Psoas muscle (tissue), 7 donors: ENCODE measurements at regions not wholly inside any gene's neighbourhood (a gene's known extent, or its start where the extent isn't known, plus 50 kb on each side); places are given as distances from the start of the nearest gene placed in this dataset.

ENCODE experiments used
- ATAC-seq, 4 donors: fragments of 200-7000 bp; cut with Tn5 transposase; one replicate each; pipeline ENCODE4 v1.9.1; 2020; ENCODE audit warnings: moderate library complexity in 3 of 4, mild to moderate bottlenecking in 2 of 4
- DNase-seq, 2 donors: peaks; one replicate each; pipeline ENCODE4 v3.0.0-alpha.2; 2020
- H3K27ac ChIP-seq: fragments of 200-600 bp; one replicate; pipeline ENCODE4 v1.8.0; 2022
- H3K27me3 ChIP-seq, 3 donors: fragments of 200-600 bp in 1 of 3; one replicate each; pipeline versions ENCODE4 v1.6.1 to v1.8.0; 2013 to 2022; ENCODE audit warnings: low read length in 2 of 3, mild to moderate bottlenecking in 2 of 3, moderate library complexity in 1 of 3; ENCODE audit not compliant: insufficient read depth in 3 of 3
- H3K36me3 ChIP-seq, 2 donors: fragments of 200-600 bp in 1 of 2; one replicate each; pipeline versions ENCODE4 v1.6.1 to v1.8.0; 2013 to 2022; ENCODE audit warnings: low read depth in 1 of 2, mild to moderate bottlenecking in 1 of 2, moderate library complexity in 1 of 2; ENCODE audit not compliant: insufficient read depth in 1 of 2
- H3K4me1 ChIP-seq: fragments of 200-600 bp; one replicate; pipeline ENCODE4 v1.8.0; 2022
- H3K4me3 ChIP-seq: fragments of 200-600 bp; one replicate; pipeline ENCODE4 v1.8.0; 2022; ENCODE audit warnings: mild to moderate bottlenecking
- H3K9me3 ChIP-seq: fragments of 200-600 bp; one replicate; pipeline ENCODE4 v1.8.0; 2022
- WGBS, 3 donors: extraction: QIAGEN DNeasy Blood & Tissue Kit; methylation state at CpG; one replicate each; pipeline versions ENCODE4 v1.1.6 to v1.1.7; 2013; 5-methylcytosine and 5-hydroxymethylcytosine counted together
- intact Hi-C, 2 donors: fragments of 100-400 bp; cut with DNase I; formaldehyde crosslinking; loops; one replicate each; pipeline versions ENCODE4 v1.11.0 to v1.14.2; 2022
- TF ChIP-seq, protein P1 (sequence below): fragments of 200-600 bp; IDR thresholded peaks from one replicate; pipeline ENCODE4 v1.8.0; 2022; ENCODE audit warnings: antibody characterized with exemption
- donor health status: healthy with polysubstance abuse.
- donor health status: DM: no; HTN: no; CAD: no; lungs with moderate emphysema.
- donor health status: Bipolar disorder and iron deficiency.
- donor health status: healthy.
- donor health status: DM: yes; HTN: yes; CAD: no.
- donor health status: DM: no; HTN: no; CAD: no.
- donor health status: DM: yes; HTN: yes; CAD: no.

DNA sequence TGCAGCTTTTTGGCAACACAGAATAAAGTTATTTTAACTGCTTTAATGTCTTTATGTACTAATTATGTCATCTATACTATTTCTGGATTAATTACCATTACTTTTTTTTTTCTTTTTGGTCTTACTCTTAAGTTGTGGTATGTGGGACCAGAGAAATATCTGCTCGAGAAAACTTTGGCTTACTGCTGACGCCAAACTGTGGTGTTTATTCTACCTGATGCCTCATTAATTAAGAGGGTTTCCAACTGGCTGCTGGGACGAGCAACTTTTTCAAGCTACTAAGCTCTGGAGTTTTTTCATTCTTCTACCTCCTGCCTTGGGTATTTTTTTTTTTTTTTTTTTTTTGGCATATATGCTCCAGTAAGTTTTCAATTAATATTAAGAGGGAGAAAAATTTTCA is 1257.5 kb downstream of the FSCB start:
- intact Hi-C loops: no loop called here
- Histone ChIP-seq H3K4me3 (no peak overlapping the region), H3K27me3 (no peaks in the 10 kb centered on the region), H3K36me3 (no peaks in the 10 kb centered on the region), H3K9me3 (no peaks in the 10 kb centered on the region), H3K4me1 (no peaks in the 10 kb centered on the region), H3K27ac (no peak overlapping the region)
- 51 to 63% (median 56%) methylated on average over 3 of the region's 3 CpGs for WGBS, 3 donors
- TF ChIP-seq, protein P1, sequence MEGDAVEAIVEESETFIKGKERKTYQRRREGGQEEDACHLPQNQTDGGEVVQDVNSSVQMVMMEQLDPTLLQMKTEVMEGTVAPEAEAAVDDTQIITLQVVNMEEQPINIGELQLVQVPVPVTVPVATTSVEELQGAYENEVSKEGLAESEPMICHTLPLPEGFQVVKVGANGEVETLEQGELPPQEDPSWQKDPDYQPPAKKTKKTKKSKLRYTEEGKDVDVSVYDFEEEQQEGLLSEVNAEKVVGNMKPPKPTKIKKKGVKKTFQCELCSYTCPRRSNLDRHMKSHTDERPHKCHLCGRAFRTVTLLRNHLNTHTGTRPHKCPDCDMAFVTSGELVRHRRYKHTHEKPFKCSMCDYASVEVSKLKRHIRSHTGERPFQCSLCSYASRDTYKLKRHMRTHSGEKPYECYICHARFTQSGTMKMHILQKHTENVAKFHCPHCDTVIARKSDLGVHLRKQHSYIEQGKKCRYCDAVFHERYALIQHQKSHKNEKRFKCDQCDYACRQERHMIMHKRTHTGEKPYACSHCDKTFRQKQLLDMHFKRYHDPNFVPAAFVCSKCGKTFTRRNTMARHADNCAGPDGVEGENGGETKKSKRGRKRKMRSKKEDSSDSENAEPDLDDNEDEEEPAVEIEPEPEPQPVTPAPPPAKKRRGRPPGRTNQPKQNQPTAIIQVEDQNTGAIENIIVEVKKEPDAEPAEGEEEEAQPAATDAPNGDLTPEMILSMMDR: no peak
- DNase-seq (no peak), ATAC-seq (no peak)

DNA sequence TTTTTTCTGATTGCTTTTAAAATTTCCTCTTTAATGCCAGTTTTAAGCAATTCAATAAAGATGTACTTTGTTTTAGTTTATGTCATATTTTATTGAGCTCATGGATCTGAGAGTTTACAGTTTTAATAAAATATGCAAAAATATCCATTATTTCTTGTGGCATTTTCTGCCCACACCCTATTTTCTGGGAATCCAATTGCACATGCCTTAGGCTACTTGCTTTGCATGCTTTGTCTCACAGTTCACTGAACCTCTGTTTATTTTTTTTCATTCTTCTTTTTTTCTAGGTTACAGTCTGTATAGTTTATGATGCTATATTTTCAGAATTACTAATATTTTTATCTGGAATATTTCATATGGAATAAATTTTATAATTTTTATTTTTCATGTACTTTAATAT is 1258.0 kb downstream of the FSCB start:
- no peaks in the 10 kb centered on the region for H3K9me3 ChIP-seq
- no peaks in the 10 kb centered on the region for H3K4me1 ChIP-seq
- no peak for DNase-seq
- H3K36me3 ChIP-seq: no peaks in the 10 kb centered on the region
- TF ChIP-seq, protein P1: no peak
- no peaks in the 10 kb centered on the region for H3K27me3 ChIP-seq
- intact Hi-C loops: no loop called here
- ATAC-seq: no peak
- no peak overlapping the region for H3K27ac ChIP-seq
- no peak overlapping the region for H3K4me3 ChIP-seq

DNA sequence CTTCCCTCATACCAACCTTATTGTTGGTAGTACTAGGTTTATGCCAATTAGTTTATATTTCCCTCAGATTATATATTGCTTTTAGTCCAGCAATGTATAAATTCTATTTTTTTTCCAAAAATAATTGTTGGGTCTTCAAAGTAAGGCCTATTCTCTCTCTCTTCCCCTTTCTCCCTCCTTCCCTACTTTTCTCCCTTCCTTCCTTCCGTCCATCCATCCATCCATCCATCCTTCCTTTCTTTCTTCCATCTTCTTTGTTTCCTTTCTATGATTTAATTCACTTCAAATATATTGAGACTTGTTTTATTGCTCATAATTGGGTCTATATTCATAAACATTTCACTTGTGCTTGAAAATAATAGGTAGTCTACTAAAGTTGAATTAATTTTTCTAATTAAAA is 1259.2 kb downstream of the FSCB start:
- H3K27ac ChIP-seq: no peak overlapping the region
- intact Hi-C loops: no loop called here
- H3K4me3 ChIP-seq: no peak overlapping the region
- H3K36me3 ChIP-seq: no peaks in the 10 kb centered on the region
- no peaks in the 10 kb centered on the region for H3K4me1 ChIP-seq
- no peak for DNase-seq
- no peak for ATAC-seq
- TF ChIP-seq, protein P1: no peak
- H3K27me3 ChIP-seq: no peaks in the 10 kb centered on the region
- 65 to 85% (median 76%) methylated on average over 1 of the region's 1 CpG for WGBS, 3 donors
- H3K9me3 ChIP-seq: no peaks in the 10 kb centered on the region

DNA sequence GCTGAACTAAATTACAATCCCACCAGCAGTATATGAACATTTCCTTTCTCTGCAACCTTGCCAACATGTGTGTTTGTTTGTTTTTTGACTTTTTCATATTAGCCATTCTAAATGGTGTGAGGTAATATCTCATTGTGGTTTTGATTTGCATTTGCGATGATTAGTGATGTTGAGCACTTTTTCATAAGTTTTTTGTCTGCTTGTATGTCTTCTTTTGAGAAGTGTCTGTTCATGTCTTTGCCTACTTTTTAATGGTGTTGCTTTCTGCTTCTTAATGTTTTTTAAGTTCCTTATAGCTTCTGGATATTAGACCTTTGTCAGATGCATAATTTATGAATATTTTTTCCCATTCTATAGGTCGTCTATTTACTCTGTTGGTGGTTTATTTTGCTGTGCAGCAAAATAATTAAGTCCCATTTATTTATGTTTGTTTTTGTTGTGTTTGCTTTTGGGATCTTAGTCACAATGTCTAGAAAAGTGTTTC is 1262.9 kb downstream of the FSCB start:
- Histone ChIP-seq H3K4me3 (no peak overlapping the region), H3K4me1 (no peaks in the 10 kb centered on the region), H3K36me3 (no peaks in the 10 kb centered on the region), H3K9me3 (no peaks in the 10 kb centered on the region), H3K27me3 (no peaks in the 10 kb centered on the region), H3K27ac (no peak overlapping the region)
- TF ChIP-seq, protein P1: no peak
- ATAC-seq (no peak), DNase-seq (no peak)
- intact Hi-C loops: no loop called here
- 64 to 72% (median 69%) methylated on average over 2 of the region's 2 CpGs for WGBS, 3 donors

DNA sequence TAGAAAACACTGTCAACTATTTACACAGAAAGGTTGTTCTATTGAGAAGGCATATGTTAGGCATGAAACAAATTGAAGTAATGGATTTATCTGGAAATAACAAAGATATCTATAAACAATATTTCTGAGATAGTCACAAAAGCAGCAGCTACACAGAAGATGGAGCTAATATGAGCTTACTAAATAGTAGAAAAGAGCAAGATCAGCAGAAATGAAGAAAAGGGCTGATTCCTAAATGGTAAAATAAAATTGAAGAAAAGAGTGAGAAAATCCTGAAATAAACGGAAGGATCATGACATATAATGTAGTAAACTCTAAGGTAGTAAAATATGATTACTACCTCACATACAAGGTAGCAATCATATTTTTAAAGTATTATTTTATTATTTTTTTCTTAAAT is 1263.9 kb downstream of the FSCB start:
- ATAC-seq: no peak
- Histone ChIP-seq H3K4me3 (no peak overlapping the region), H3K27me3 (no peaks in the 10 kb centered on the region), H3K36me3 (no peaks in the 10 kb centered on the region), H3K27ac (no peak overlapping the region), H3K9me3 (no peaks in the 10 kb centered on the region), H3K4me1 (no peaks in the 10 kb centered on the region)
- no peak for DNase-seq
- 91 to 93% (median 91%) methylated on average over 1 of the region's 1 CpG for WGBS, 3 donors
- intact Hi-C loops: no loop called here
- TF ChIP-seq, protein P1: no peak
